A549 (cell line): ENCODE measurements at regions not wholly inside any gene's neighbourhood (a gene's known extent, or its start where the extent isn't known, plus 50 kb on each side); places are given as distances from the start of the nearest gene placed in this dataset.

Source experiments
- ATAC-seq, 2 experiments: fragments of 200-7000 bp in 1 of 2; fragments of >200 bp in 1 of 2; cut with Nextera tagmentation in 1 of 2; cut with Tn5 transposase in 1 of 2; 3 replicates each; pipeline versions ENCODE4 v1.8.0 to v1.9.1; 2018 to 2020; ENCODE audit warnings: mild to moderate bottlenecking in 1 of 2, moderate library complexity in 1 of 2
- CTCF ChIA-PET: fragments of 300-600 bp; sonication (Branson Sonifier 250); formaldehyde crosslinking; extraction: SDS; loops from one replicate; lab custom pipeline; 2021; ENCODE audit warnings: antibody characterized with exemption, inconsistent platforms; lab: Yijun Ruan, JAX
- POLR2A ChIA-PET: fragments of 350-600 bp; formaldehyde crosslinking; extraction: SDS; loops from one replicate; lab custom pipeline; 2021; ENCODE audit warnings: antibody characterized with exemption, inconsistent platforms; lab: Yijun Ruan, JAX
- DNase-seq, 2 experiments: peaks; one replicate each; pipeline versions ENCODE4 v3.0.0 to v3.0.0-alpha.2; 2011 to 2016; ENCODE audit warnings: low read depth in 1 of 2, low spot score in 1 of 2
- FAIRE-seq: peaks from 2 replicates; lab custom pipeline; 2011; peaks lifted over from hg19 to GRCh38; lab: Jason Lieb, UNC
- H3K27ac ChIP-seq, 2 experiments: fragments of >200 bp; sonication (Bioruptor Twin); formaldehyde crosslinking; 3 replicates each; pipeline ENCODE4 v1.5.1; 2016 to 2017
- H3K4me1 ChIP-seq: fragments of >200 bp; sonication (Bioruptor Twin); formaldehyde crosslinking; 3 replicates; pipeline ENCODE4 v1.6.1; 2016
- H3K4me2 ChIP-seq: fragments of >200 bp; sonication (Bioruptor Twin); formaldehyde crosslinking; 3 replicates; pipeline ENCODE4 v1.6.1; 2016
- H3K4me3 ChIP-seq: fragments of >200 bp; sonication (Bioruptor Twin); formaldehyde crosslinking; 3 replicates; pipeline ENCODE4 v1.5.1; 2016
- H3K9me3 ChIP-seq: fragments of >200 bp; sonication (Bioruptor Twin); formaldehyde crosslinking; 3 replicates; pipeline ENCODE4 v1.6.1; 2016
- CBX8 ChIP-seq: fragments of 200-600 bp; sonication (generic); IDR thresholded peaks from 2 replicates; pipeline ENCODE4 v1.6.1; 2016
- CEBPB ChIP-seq, 2 experiments: fragments of >200 bp in 1 of 2; sonication (Bioruptor Twin) in 1 of 2; formaldehyde crosslinking in 1 of 2; IDR thresholded peaks; 2 replicates each; pipeline ENCODE4 v1.6.1; 2012 to 2016
- CHD2 ChIP-seq: fragments of 150-350 bp; IDR thresholded peaks from 2 replicates; pipeline ENCODE4 v1.6.1; 2014; ENCODE audit warnings: low read length; ENCODE audit not compliant: partially characterized antibody
- CHD4 ChIP-seq: fragments of 200-600 bp; sonication (generic); IDR thresholded peaks from 2 replicates; pipeline ENCODE4 v1.6.1; 2016; ENCODE audit warnings: antibody characterized with exemption, mild to moderate bottlenecking, borderline replicate concordance
- FOSL2 ChIP-seq, 2 experiments: fragments of 450-650 bp in 1 of 2; fragments of >200 bp in 1 of 2; sonication (Bioruptor Twin) in 1 of 2; formaldehyde crosslinking; IDR thresholded peaks; 2 replicates each; pipeline versions ENCODE4 v1.5.0 to v1.6.1; 2016 to 2020; ENCODE audit warnings: mild to moderate bottlenecking in 1 of 2, moderate library complexity in 1 of 2
- HDAC2 ChIP-seq: fragments of 200-600 bp; sonication (generic); IDR thresholded peaks from 2 replicates; pipeline ENCODE4 v1.6.1; 2016
- HMGXB4 ChIP-seq: fragments of 250-450 bp; sonication (Bioruptor Pico); IDR thresholded peaks from 2 replicates; pipeline ENCODE4 v1.5.0; 2021; ENCODE audit warnings: mild to moderate bottlenecking, moderate library complexity, borderline replicate concordance
- JUN ChIP-seq, 2 experiments: fragments of >200 bp; sonication (Bioruptor Twin); formaldehyde crosslinking; IDR thresholded peaks; 2 replicates in 1 of 2; 3 replicates in 1 of 2; pipeline ENCODE4 v1.6.1; 2016 to 2017
- JUNB ChIP-seq: fragments of >200 bp; sonication (Bioruptor Twin); formaldehyde crosslinking; IDR thresholded peaks from 2 replicates; pipeline ENCODE4 v1.6.1; 2016
- MAX ChIP-seq: IDR thresholded peaks from 2 replicates; pipeline ENCODE4 v1.6.1; 2012
- POLR2AphosphoS2 ChIP-seq: conservative IDR thresholded peaks from 2 replicates; pipeline ENCODE4 v1.6.1; 2012; ENCODE audit warnings: low read length, improper control_type of control experiment, inconsistent platforms
- RFX5 ChIP-seq: fragments of 450-650 bp; IDR thresholded peaks from 2 replicates; pipeline ENCODE4 v1.7.1; 2014; ENCODE audit warnings: antibody characterized with exemption, mild to moderate bottlenecking, moderate library complexity
- SMC3 ChIP-seq: fragments of >200 bp; sonication (Bioruptor Twin); formaldehyde crosslinking; IDR thresholded peaks from 3 replicates; pipeline ENCODE4 v1.6.1; 2018; ENCODE audit warnings: inconsistent platforms
- USF2 ChIP-seq: fragments of 450-650 bp; IDR thresholded peaks from 2 replicates; pipeline ENCODE4 v1.6.1; 2014; ENCODE audit warnings: antibody characterized with exemption
- ZC3H11A ChIP-seq: fragments of 450-650 bp; IDR thresholded peaks from 2 replicates; pipeline ENCODE4 v1.6.1; 2014; ENCODE audit warnings: antibody characterized with exemption, mild to moderate bottlenecking
- ZFP36 ChIP-seq: fragments of 450-650 bp; IDR thresholded peaks from 2 replicates; pipeline ENCODE4 v1.6.1; 2014; ENCODE audit warnings: borderline replicate concordance; ENCODE audit not compliant: partially characterized antibody
- WGBS: methylation state at CpG from one replicate; pipeline ENCODE4 v1.1.6; 2017; ENCODE audit errors: missing lambda C conversion rate; 5-methylcytosine and 5-hydroxymethylcytosine counted together

GRCh38 chr18:59087391-59087790 lies 52.3 kb upstream of the SEC11C start:
- no peak overlapping the region for H3K4me3 ChIP-seq
- H3K4me2 ChIP-seq, result no peak overlapping the region
- 86% methylated on average over 3 of the region's 3 CpGs for WGBS
- DNase-seq (no peak), ATAC-seq (no peak), FAIRE-seq (no peak)
- H3K9me3 ChIP-seq, result no peaks in the 10 kb centered on the region
- no peak overlapping the region for H3K27ac ChIP-seq
- ChIA-PET POLR2A (no interaction called here), CTCF (interaction anchor here (0.5 to 8.5 kb wide), 4 partner anchors 10 to 343 kb away, joined by 3 to 52 read pairs (median 4); no protein-coding TSS in a partner anchor)
- no peaks in the 10 kb centered on the region; the same call in 2 of the 3 replicates for H3K4me1 ChIP-seq
- TF ChIP-seq POLR2AphosphoS2, result no peak
- TF ChIP-seq USF2, result no peak
- TF ChIP-seq MAX, result no peak
- TF ChIP-seq CBX8, result no peak
- TF ChIP-seq HMGXB4 (CRISPR knock-in tag), result no peak
- TF ChIP-seq CHD4, result no peak
- TF ChIP-seq ZFP36, result no peak
- no peak for TF ChIP-seq JUNB
- no peak for TF ChIP-seq CEBPB (IDR thresholded peaks at IDR 0.05)
- no peak for TF ChIP-seq CHD2
- no peak for TF ChIP-seq ZC3H11A
- TF ChIP-seq FOSL2 (IDR thresholded peaks at IDR 0.05), result no peak
- no peak for TF ChIP-seq FOSL2 (CRISPR knock-in tag; IDR thresholded peaks at IDR 0.05)
- TF ChIP-seq SMC3, result no peak
- no peak for TF ChIP-seq RFX5
- no peak for TF ChIP-seq JUN (IDR thresholded peaks at IDR 0.05)
- no peak for TF ChIP-seq HDAC2
